Esophagus (tissue), 2 donors: ENCODE measurements at regions not wholly inside any gene's neighbourhood (a gene's known extent, or its start where the extent isn't known, plus 50 kb on each side); places are given as distances from the start of the nearest gene placed in this dataset.

Experiments used
- H3K27ac ChIP-seq, 2 donors: one replicate each; pipeline ENCODE4 v1.5.1; 2013; ENCODE audit warnings: low read depth in 2 of 2, mild to moderate bottlenecking in 2 of 2, inconsistent platforms in 1 of 2, low read length in 1 of 2, moderate library complexity in 1 of 2
- H3K27me3 ChIP-seq, 2 donors: one replicate each; pipeline ENCODE4 v1.6.1; 2013; ENCODE audit warnings: low read length in 2 of 2, control low read depth in 1 of 2, mild to moderate bottlenecking in 1 of 2; ENCODE audit not compliant: insufficient read depth in 2 of 2, control insufficient read depth in 1 of 2
- H3K36me3 ChIP-seq, 2 donors: one replicate each; pipeline ENCODE4 v1.6.1; 2013; ENCODE audit warnings: low read length in 1 of 2; ENCODE audit not compliant: control insufficient read depth in 2 of 2, insufficient read depth in 2 of 2
- H3K4me1 ChIP-seq, 2 donors: one replicate each; pipeline ENCODE4 v1.6.1; 2013; ENCODE audit warnings: low read length in 1 of 2; ENCODE audit not compliant: control insufficient read depth in 2 of 2, insufficient read depth in 2 of 2
- H3K4me3 ChIP-seq, 2 donors: one replicate each; pipeline ENCODE4 v1.5.1; 2013; ENCODE audit warnings: low read length in 2 of 2, mild to moderate bottlenecking in 2 of 2, low read depth in 1 of 2, moderate library complexity in 1 of 2
- H3K9me3 ChIP-seq, 2 donors: one replicate each; pipeline ENCODE4 v1.6.1; 2013; ENCODE audit warnings: mild to moderate bottlenecking in 2 of 2, low read depth in 1 of 2, low read length in 1 of 2, moderate library complexity in 1 of 2; ENCODE audit not compliant: control insufficient read depth in 2 of 2, insufficient read depth in 1 of 2
- WGBS, 2 donors: extraction: QIAGEN DNeasy Blood & Tissue Kit; methylation state at CpG; one replicate each; pipeline ENCODE4 v1.1.7; 2013; 5-methylcytosine and 5-hydroxymethylcytosine counted together
- donor health status: healthy with polysubstance abuse.
- donor health status: Bipolar disorder and iron deficiency.

DNA sequence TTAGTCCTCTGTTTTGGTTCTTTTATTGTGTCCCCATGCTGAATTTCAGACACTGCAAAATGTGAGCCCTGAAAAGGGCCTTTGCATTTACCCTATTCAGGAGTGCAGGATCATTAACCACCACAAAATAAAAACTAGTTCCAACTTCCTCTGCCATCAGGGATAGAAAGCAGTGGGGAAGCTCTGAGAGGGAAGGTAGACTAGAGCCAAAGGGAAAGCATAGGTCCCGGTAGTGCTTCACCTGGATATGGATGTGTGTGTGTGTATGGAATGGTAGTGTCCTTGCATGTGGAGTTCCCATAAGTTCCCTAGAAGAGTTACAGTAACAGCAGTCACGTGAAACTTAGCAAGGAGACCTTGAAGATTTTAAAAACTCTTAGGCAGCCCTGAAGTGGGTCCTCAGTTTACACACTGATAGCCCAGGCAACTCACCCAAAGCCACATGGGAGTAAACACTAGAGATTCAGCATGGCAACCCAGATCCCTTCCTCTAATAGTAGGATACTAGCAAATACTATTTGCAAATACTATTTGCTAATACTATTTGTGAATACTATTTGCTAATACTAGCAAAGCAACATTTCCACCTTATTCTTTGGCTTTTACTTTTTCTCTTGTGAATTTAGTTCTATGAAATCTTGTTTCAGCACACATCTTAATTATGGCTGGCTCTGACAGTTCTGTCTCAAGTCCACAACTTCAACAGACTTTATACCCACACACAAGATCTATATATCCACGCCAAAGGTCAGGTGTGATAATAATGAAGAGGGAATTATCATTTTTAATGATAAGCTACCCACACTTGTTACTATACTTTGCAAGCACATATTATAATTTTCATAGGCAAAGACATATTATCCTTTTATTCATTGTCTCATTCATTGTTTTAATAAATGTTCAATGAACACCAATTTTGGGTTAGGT is 70.4 kb upstream of the IFNE start:
- no peak overlapping the region for H3K27ac ChIP-seq
- H3K9me3 ChIP-seq: no peaks in the 10 kb centered on the region
- H3K27me3 ChIP-seq: no peaks in the 10 kb centered on the region
- H3K36me3 ChIP-seq: no peaks in the 10 kb centered on the region
- 66 to 80% methylated on average over 3 of the region's 3 CpGs for WGBS, 2 donors
- no peak overlapping the region for H3K4me3 ChIP-seq
- no peaks in the 10 kb centered on the region for H3K4me1 ChIP-seq

DNA sequence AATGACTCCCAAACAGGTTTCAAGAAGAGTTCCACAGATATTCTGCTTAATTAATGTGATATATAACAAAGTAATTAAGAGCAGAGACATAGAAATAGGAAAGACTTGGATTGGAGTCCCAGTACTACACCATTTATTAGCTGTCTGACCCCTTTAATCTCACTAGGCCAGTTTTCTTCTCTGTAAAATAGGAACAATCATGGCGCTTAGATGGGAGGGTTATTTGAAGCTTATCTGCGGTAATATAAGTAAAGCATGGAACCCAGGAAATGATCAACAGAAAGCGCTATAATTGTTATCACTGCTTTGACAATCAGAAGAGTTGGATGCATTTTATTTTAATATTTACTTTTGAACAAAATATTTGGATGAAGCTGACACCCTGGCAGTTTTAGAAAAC is 71.3 kb upstream of the IFNE start:
- Histone ChIP-seq H3K27me3 (no peaks in the 10 kb centered on the region), H3K36me3 (no peaks in the 10 kb centered on the region), H3K27ac (no peak overlapping the region), H3K9me3 (no peaks in the 10 kb centered on the region), H3K4me1 (no peaks in the 10 kb centered on the region), H3K4me3 (no peak overlapping the region)
- WGBS, 2 donors: 81 to 83% methylated on average over 3 of the region's 3 CpGs

DNA sequence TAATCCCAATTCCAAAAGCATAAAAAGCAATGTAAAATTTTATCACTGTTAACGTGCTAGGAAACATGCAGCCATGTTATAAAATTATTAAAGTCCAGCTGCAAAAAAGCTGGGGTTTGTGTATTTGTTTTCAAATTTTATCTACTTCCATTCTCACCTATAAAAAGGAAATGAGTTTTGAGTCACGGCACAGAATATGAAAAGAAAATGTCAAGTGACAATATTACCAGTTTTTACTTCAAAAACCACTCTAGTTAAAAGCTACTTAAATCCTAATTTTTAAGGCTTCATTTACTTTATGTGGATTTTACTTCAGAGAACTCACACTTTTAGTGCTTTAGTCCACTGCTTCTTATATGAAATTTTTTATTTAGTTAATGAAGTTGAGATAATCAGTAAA is 72.7 kb upstream of the IFNE start:
- H3K27ac ChIP-seq: no peak overlapping the region
- H3K27me3 ChIP-seq: peaks cover 0 to 4% of the 10 kb centered on the region in 2 donors
- 64% methylated on average over 2 of the region's 2 CpGs for WGBS, 2 donors

DNA sequence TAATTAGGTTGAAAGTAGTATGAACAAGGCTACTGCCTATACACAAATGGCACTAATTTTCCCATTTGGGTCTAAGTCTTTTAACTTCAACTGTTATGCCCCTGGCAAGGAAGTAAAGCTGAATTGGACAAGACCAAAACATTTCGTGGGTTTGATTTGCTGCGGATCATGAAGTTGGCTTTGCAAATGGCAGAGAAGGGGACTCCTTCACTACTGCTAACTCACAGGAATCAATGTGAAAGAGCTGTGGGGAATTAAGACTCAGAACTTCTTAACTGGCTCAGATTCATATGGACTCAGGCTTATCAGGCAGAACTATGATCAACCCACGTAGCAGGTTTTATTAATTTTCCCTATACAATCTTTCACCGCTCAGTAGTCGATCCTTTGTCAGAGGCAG is 73.8 kb upstream of the IFNE start:
- peak overlapping the region in 1 of 2 donors; percentile 25 for H3K27ac ChIP-seq
- no peaks in the 10 kb centered on the region for H3K36me3 ChIP-seq
- no peaks in the 10 kb centered on the region for H3K4me1 ChIP-seq
- peak overlapping the region in 1 of 2 donors; percentile 50 for H3K4me3 ChIP-seq
- H3K9me3 ChIP-seq: no peaks in the 10 kb centered on the region
- peaks cover 0 to 4% of the 10 kb centered on the region in 2 donors for H3K27me3 ChIP-seq
- WGBS, 2 donors: 63 to 67% methylated on average over 5 of the region's 5 CpGs

More for the DNA sequence above, 72.7 kb upstream of the IFNE start:
- Histone ChIP-seq H3K4me1 (no peaks in the 10 kb centered on the region), H3K4me3 (peak overlapping the region in 1 of 2 donors; percentile 26), H3K36me3 (no peaks in the 10 kb centered on the region), H3K9me3 (no peaks in the 10 kb centered on the region)

DNA sequence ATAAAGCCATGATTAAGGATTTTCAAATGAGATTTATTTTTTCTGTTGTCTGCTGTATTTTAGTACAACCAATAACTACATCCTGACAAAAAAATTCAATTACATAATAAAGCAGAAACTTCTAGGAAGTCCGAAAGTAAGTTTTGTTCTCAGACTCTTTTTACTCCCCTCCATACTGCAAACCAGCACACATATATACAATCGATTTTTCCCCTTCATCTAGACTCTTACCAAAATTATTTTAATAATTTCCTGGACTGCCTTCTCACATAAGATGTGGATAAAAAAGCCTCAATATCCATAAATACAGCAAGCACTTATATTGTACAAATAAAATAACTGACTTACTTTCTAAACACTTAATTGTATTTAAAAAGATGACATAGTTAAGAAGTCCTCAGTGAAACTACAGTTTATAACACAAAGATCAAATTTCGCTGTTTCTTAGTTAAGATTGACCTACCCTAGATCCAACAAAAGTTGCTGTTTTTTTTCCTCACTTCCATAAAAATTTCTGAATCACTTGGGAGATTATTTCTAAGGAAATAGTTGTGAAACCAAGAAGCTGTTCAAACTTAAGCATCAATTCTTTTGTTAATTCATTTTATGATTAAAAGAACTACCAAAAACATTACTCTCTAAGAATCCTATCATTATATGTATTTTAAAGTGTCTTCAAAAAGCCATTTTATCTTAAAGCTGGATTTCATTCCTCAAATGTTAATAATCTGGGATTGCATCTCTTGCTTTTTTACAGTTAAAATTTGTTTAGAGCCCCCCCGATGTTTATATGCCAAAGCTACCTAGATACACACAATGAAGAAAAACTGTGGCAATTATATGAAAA is 74.7 kb upstream of the IFNE start:
- no peaks in the 10 kb centered on the region for H3K36me3 ChIP-seq
- H3K27ac ChIP-seq: no peak overlapping the region
- H3K27me3 ChIP-seq: peaks cover 0 to 4% of the 10 kb centered on the region in 2 donors
- H3K4me1 ChIP-seq: no peaks in the 10 kb centered on the region
- no peaks in the 10 kb centered on the region for H3K9me3 ChIP-seq
- 57 to 62% methylated on average over 4 of the region's 4 CpGs for WGBS, 2 donors
- H3K4me3 ChIP-seq: peak overlapping the region in 1 of 2 donors; percentile 50

DNA sequence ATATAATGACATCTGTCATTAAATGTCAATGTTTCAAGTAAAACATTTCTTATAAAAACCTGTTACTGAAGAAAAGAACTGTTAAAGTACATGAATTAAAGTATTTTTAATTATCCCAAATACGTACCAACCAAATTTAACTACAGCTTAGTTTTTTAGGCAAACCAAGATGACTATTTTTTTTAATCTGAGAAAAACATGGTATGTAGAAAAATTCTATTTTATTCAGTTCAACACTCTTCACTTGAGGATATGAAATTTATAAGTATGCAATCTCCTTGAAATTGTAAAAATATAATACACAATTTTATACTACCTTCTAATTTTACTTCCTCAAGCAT is 75.3 kb upstream of the IFNE start:
- Histone ChIP-seq H3K9me3 (no peaks in the 10 kb centered on the region), H3K27ac (no peak overlapping the region), H3K4me3 (peak overlapping the region in 1 of 2 donors; percentile 7), H3K27me3 (peaks cover 0 to 4% of the 10 kb centered on the region in 2 donors), H3K4me1 (no peaks in the 10 kb centered on the region), H3K36me3 (no peaks in the 10 kb centered on the region)
- WGBS, 2 donors: 64 to 68% methylated on average over 1 of the region's 1 CpG

DNA sequence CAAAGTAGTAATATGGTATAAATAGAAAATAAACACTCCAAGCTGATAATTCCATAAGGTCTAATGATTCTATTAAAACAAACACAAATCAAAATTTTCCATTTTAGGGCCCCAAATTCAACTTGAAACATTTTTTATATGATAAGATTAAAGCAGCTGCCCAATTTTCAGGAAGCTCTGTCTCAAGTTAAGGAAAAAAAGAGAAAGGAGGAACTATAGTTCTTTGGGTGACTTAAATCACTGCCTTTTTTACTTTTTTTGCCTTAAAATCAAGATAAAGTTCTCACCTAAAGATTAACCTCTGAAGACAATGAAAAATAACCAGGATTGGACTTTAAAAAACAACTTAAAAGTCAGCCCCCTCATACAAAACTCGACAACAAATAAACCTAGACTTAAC is 76.0 kb upstream of the IFNE start:
- Histone ChIP-seq H3K27me3 (peaks cover 0 to 4% of the 10 kb centered on the region in 2 donors), H3K36me3 (no peaks in the 10 kb centered on the region), H3K27ac (no peak overlapping the region), H3K9me3 (no peaks in the 10 kb centered on the region), H3K4me1 (no peaks in the 10 kb centered on the region), H3K4me3 (peak overlapping the region in 1 of 2 donors; percentile 79)
- WGBS, 2 donors: 25 to 31% methylated on average over 1 of the region's 1 CpG

DNA sequence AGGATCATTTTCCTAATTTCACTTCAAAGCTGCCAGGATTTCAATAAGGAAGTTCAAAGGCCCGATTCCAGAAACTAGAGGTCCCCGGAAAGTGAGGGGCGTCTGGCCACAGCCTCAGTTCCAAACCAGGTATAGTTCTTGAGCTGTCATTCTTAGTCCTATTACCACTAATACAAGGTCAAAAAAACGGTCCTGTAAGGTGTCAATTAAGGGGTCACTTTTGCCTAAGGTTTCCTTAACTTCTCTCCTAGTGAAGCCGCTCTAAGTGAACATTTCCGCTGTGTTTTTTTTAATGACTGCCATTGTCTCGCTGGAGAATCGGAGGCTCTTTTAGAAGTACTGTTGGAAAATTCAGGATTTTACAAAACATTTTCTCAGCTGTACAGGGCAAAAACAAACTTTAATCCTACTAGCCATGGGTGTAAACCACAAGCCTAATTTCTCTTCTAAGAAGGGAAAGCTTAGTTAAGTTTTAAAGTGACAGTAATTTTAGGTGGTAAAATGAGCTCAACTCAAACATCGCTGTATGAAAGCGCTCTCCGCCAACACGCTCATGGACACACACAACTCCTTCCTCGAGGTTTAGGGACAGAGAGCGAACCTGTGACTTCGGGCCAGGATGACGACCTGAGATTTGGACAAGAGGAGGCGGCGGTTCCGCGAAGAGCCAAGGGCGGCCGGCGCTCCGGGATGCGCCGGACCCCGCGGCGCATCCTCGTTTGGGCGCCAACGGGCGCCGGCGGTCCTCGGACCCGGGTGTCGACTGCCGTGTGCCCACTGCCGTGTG is 76.7 kb upstream of the IFNE start:
- Histone ChIP-seq H3K9me3 (no peaks in the 10 kb centered on the region), H3K36me3 (no peaks in the 10 kb centered on the region), H3K27me3 (peaks cover 0 to 4% of the 10 kb centered on the region in 2 donors), H3K4me3 (peak overlapping the region; percentile 79 to 89), H3K27ac (peak overlapping the region; percentile 72 to 75), H3K4me1 (no peaks in the 10 kb centered on the region)
- WGBS, 2 donors: 6% methylated on average over 30 to 40 of the region's 40 CpGs
